IMR-90 (cell line): ENCODE measurements at regions not wholly inside any gene's neighbourhood (a gene's known extent, or its start where the extent isn't known, plus 50 kb on each side); places are given as distances from the start of the nearest gene placed in this dataset.

Experiments
- ATAC-seq: fragments of 200-7000 bp; cut with Tn5 transposase; 2 replicates; pipeline ENCODE4 v1.9.1; 2020; ENCODE audit warnings: low read depth, mild to moderate bottlenecking, moderate library complexity
- BruUV-seq: library from RNA; stranded (reverse); fragments of 400-500 nt; replicated peaks from 2 replicates; lab custom pipeline; 2021; lab: Mats Ljungman, UMichigan
- CTCF ChIA-PET: fragments of 300-600 bp; formaldehyde crosslinking; extraction: SDS; loops from one replicate; lab custom pipeline; 2021; ENCODE audit warnings: antibody characterized with exemption; lab: Yijun Ruan, JAX
- POLR2A ChIA-PET: fragments of 300-600 bp; sonication (Branson Sonifier 250); formaldehyde crosslinking; loops from one replicate; lab custom pipeline; 2022; ENCODE audit warnings: antibody characterized with exemption; ENCODE audit not compliant: unreplicated experiment; lab: Charles Lee
- DNase-seq: peaks from one replicate; pipeline ENCODE4 v3.0.0; 2013
- H2AFZ ChIP-seq: replicated peaks from 2 replicates; pipeline ENCODE3; 2013; ENCODE audit warnings: low read length, mild to moderate bottlenecking; ENCODE audit not compliant: poor library complexity
- H2AK5ac ChIP-seq: 2 replicates; pipeline ENCODE4 v1.6.1; 2013; ENCODE audit warnings: low read depth, low read length, inconsistent platforms
- H2AK9ac ChIP-seq: replicated peaks from 2 replicates; pipeline ENCODE3; 2013; ENCODE audit warnings: mild to moderate bottlenecking, low read depth, low read length, moderate library complexity; ENCODE audit not compliant: poor library complexity
- H2BK120ac ChIP-seq: 2 replicates; pipeline ENCODE4 v1.6.1; 2013; ENCODE audit warnings: low read depth, low read length, inconsistent platforms
- H2BK15ac ChIP-seq: 3 replicates; pipeline ENCODE4 v1.6.1; 2013; ENCODE audit warnings: low read depth, low read length, inconsistent platforms
- H2BK20ac ChIP-seq: 2 replicates; pipeline ENCODE4 v1.6.1; 2013; ENCODE audit warnings: low read depth, mild to moderate bottlenecking, inconsistent platforms, low read length, moderate library complexity
- H2BK5ac ChIP-seq: 2 replicates; pipeline ENCODE4 v1.6.1; 2013; ENCODE audit warnings: mild to moderate bottlenecking, low read depth, low read length, inconsistent platforms; ENCODE audit not compliant: poor library complexity, severe bottlenecking
- H3K14ac ChIP-seq: replicated peaks from 2 replicates; pipeline ENCODE4 v1.6.1; 2013; ENCODE audit warnings: low read depth, low read length, inconsistent platforms
- H3K18ac ChIP-seq: 2 replicates; pipeline ENCODE4 v1.6.1; 2013; ENCODE audit warnings: low read depth, low read length, control low read depth
- H3K23ac ChIP-seq: 2 replicates; pipeline ENCODE4 v1.6.1; 2013; ENCODE audit warnings: low read depth, low read length, inconsistent platforms
- H3K27ac ChIP-seq: 2 replicates; pipeline ENCODE4 v1.5.1; 2013; ENCODE audit warnings: mild to moderate bottlenecking, control low read depth, low read length; ENCODE audit not compliant: insufficient read depth
- H3K27me3 ChIP-seq: 2 replicates; pipeline ENCODE4 v1.6.1; 2013; ENCODE audit warnings: low read length; ENCODE audit not compliant: control insufficient read depth, insufficient read depth
- H3K36me3 ChIP-seq: 2 replicates; pipeline ENCODE4 v1.6.1; 2013; ENCODE audit warnings: low read length, mixed read lengths; ENCODE audit not compliant: control insufficient read depth, insufficient read depth
- H3K4ac ChIP-seq: 2 replicates; pipeline ENCODE4 v1.6.1; 2013; ENCODE audit warnings: low read depth, low read length, inconsistent platforms
- H3K4me1 ChIP-seq: 2 replicates; pipeline ENCODE4 v1.6.1; 2013; ENCODE audit warnings: low read length, mixed read lengths; ENCODE audit not compliant: control insufficient read depth, insufficient read depth
- H3K4me2 ChIP-seq: 2 replicates; pipeline ENCODE4 v1.6.1; 2013; ENCODE audit warnings: low read depth, mild to moderate bottlenecking, control low read depth, low read length, moderate library complexity
- H3K4me3 ChIP-seq: 2 replicates; pipeline ENCODE4 v1.5.1; 2013; ENCODE audit warnings: low read depth, mild to moderate bottlenecking, control low read depth, low read length, moderate library complexity; ENCODE audit not compliant: insufficient read depth
- H3K56ac ChIP-seq: 2 replicates; pipeline ENCODE4 v1.6.1; 2013; ENCODE audit warnings: low read length, inconsistent platforms; ENCODE audit not compliant: insufficient read depth; ENCODE audit errors: extremely low read depth
- H3K79me1 ChIP-seq, 2 experiments: 2 replicates each; pipeline ENCODE4 v1.6.1; 2013; ENCODE audit warnings: low read length in 2 of 2, inconsistent platforms in 1 of 2, low read depth in 1 of 2
- H3K9ac ChIP-seq: 2 replicates; pipeline ENCODE4 v1.6.1; 2013; ENCODE audit warnings: low read depth, low read length, control low read depth
- H3K9me1 ChIP-seq: 2 replicates; pipeline ENCODE4 v1.6.1; 2013; ENCODE audit warnings: low read length, inconsistent platforms; ENCODE audit not compliant: insufficient read depth
- H3K9me3 ChIP-seq: 2 replicates; pipeline ENCODE4 v1.6.1; 2013; ENCODE audit warnings: low read length; ENCODE audit not compliant: control insufficient read depth, insufficient read depth
- H4K20me1 ChIP-seq: 2 replicates; pipeline ENCODE4 v1.6.1; 2013; ENCODE audit warnings: low read length, inconsistent platforms; ENCODE audit not compliant: insufficient read depth
- H4K5ac ChIP-seq: 2 replicates; pipeline ENCODE4 v1.6.1; 2013; ENCODE audit warnings: mild to moderate bottlenecking, low read depth, low read length, control low read depth
- H4K8ac ChIP-seq, 2 experiments: 2 replicates each; pipeline ENCODE4 v1.6.1; 2013; ENCODE audit warnings: low read depth in 2 of 2, low read length in 2 of 2, control low read depth in 1 of 2, inconsistent platforms in 1 of 2
- H4K91ac ChIP-seq: 2 replicates; pipeline ENCODE4 v1.6.1; 2013; ENCODE audit warnings: low read depth, low read length, inconsistent platforms; ENCODE audit not compliant: insufficient read depth
- BHLHE40 ChIP-seq: fragments of 150-350 bp; IDR thresholded peaks from 2 replicates; pipeline ENCODE4 v1.6.1; 2016; ENCODE audit warnings: mild to moderate bottlenecking, low read depth, low read length
- CEBPB ChIP-seq: IDR thresholded peaks from 2 replicates; pipeline ENCODE4 v1.6.1; 2012; ENCODE audit warnings: low read depth, low read length, improper control_type of control experiment
- CHD1 ChIP-seq: IDR thresholded peaks from 2 replicates; pipeline ENCODE4 v1.6.1; 2012; ENCODE audit warnings: low read depth, low read length, improper control_type of control experiment
- ELK1 ChIP-seq: fragments of 150-350 bp; IDR thresholded peaks from 2 replicates; pipeline ENCODE4 v1.6.1; 2016; ENCODE audit warnings: low read depth, mild to moderate bottlenecking, low read length, moderate library complexity, borderline replicate concordance
- FOS ChIP-seq: fragments of 150-350 bp; IDR thresholded peaks from 2 replicates; pipeline ENCODE4 v1.6.1; 2016; ENCODE audit warnings: low read depth, low read length
- MAFK ChIP-seq: IDR thresholded peaks from 2 replicates; pipeline ENCODE4 v1.6.1; 2012; ENCODE audit warnings: low read depth, low read length, improper control_type of control experiment
- MAZ ChIP-seq: IDR thresholded peaks from 2 replicates; pipeline ENCODE4 v1.6.1; 2012; ENCODE audit warnings: low read depth, mild to moderate bottlenecking, low read length, improper control_type of control experiment, moderate library complexity, borderline replicate concordance
- NFE2L2 ChIP-seq: fragments of 150-350 bp; IDR thresholded peaks from 2 replicates; pipeline ENCODE4 v1.6.1; 2016; ENCODE audit warnings: low read depth, mild to moderate bottlenecking, low read length
- POLR2A ChIP-seq: IDR thresholded peaks from 2 replicates; pipeline ENCODE4 v1.6.1; 2012; ENCODE audit warnings: mild to moderate bottlenecking, low read depth, low read length
- RAD21 ChIP-seq: IDR thresholded peaks from 2 replicates; pipeline ENCODE4 v1.6.1; 2012; ENCODE audit warnings: low read length, improper control_type of control experiment
- RCOR1 ChIP-seq: IDR thresholded peaks from 2 replicates; pipeline ENCODE4 v1.6.1; 2012; ENCODE audit warnings: mild to moderate bottlenecking, low read length, improper control_type of control experiment; ENCODE audit not compliant: insufficient replicate concordance
- RFX5 ChIP-seq: IDR thresholded peaks from 2 replicates; pipeline ENCODE4 v1.8.0; 2012; ENCODE audit warnings: low read depth, mild to moderate bottlenecking, low read length, moderate library complexity
- SMC3 ChIP-seq: fragments of 150-350 bp; IDR thresholded peaks from 2 replicates; pipeline ENCODE4 v1.6.1; 2016; ENCODE audit warnings: low read depth, mild to moderate bottlenecking, antibody characterized with exemption, low read length, moderate library complexity
- USF2 ChIP-seq: fragments of 150-350 bp; IDR thresholded peaks from 2 replicates; pipeline ENCODE4 v1.6.1; 2017; ENCODE audit warnings: mild to moderate bottlenecking, antibody characterized with exemption, low read length, low read depth
- WGBS, 2 experiments: methylation state at CpG; one replicate each; pipeline versions ENCODE4 v1.1.5 to v1.1.7; 2013; ENCODE audit warnings: missing lambda C conversion rate in 2 of 2; ENCODE audit not compliant: insufficient read length in 1 of 2; ENCODE audit errors: extremely low coverage in 2 of 2; 5-methylcytosine and 5-hydroxymethylcytosine counted together
- dilution Hi-C: fragments of 300-500 bp; cut with HindIII; formaldehyde crosslinking; loops from one replicate; pipeline ENCODE4 v1.14.3; 2018; ENCODE audit warnings: low sequenced_read_pairs; ENCODE audit not compliant: unreplicated experiment
- in situ Hi-C: fragments of 300-500 bp; cut with MboI; formaldehyde crosslinking; loops from 3 replicates; pipeline ENCODE4 v1.14.3; 2019; ENCODE audit warnings: low sequenced_read_pairs, inconsistent platforms, mixed read lengths
- intact Hi-C: fragments of 100-400 bp; cut with micrococcal nuclease; formaldehyde crosslinking; loops from 2 replicates; pipeline ENCODE4 v1.10.0; 2022
- TF ChIP-seq, protein P1 (sequence below): conservative IDR thresholded peaks from 2 replicates; pipeline ENCODE4 v1.5.1; 2012; ENCODE audit warnings: mild to moderate bottlenecking, low read depth, low read length, improper control_type of control experiment

GRCh38 chr1:194940336-194941030 lies 1667.8 kb downstream of the KCNT2 start:
- H3K14ac ChIP-seq, result no peak overlapping the region
- ATAC-seq (no peak), DNase-seq (no peak)
- no peak overlapping the region for H3K56ac ChIP-seq
- no peak overlapping the region for H2AK5ac ChIP-seq
- H3K4me2 ChIP-seq, result no peak overlapping the region
- no peak overlapping the region for H2AFZ ChIP-seq
- no peak overlapping the region for H3K9ac ChIP-seq
- H2BK5ac ChIP-seq, result no peak overlapping the region
- intact Hi-C loops, result no loop called here
- POLR2A ChIA-PET, result no interaction called here
- H3K27me3 ChIP-seq, result no peaks in the 10 kb centered on the region
- no peak overlapping the region for H4K91ac ChIP-seq
- H2BK120ac ChIP-seq, result no peak overlapping the region
- no peak overlapping the region for H2AK9ac ChIP-seq
- no peaks in the 10 kb centered on the region for H4K20me1 ChIP-seq
- H3K4me1 ChIP-seq, result no peaks in the 10 kb centered on the region
- no TSS peak for BruUV-seq
- dilution Hi-C loops, result no loop called here
- H4K5ac ChIP-seq, result no peak overlapping the region
- no peak overlapping the region for H3K18ac ChIP-seq
- WGBS, 2 experiments, result no CpG with 5 or more reads among the region's 2 CpGs
- H3K9me1 ChIP-seq, result no peaks in the 10 kb centered on the region
- CTCF ChIA-PET, result no interaction called here
- TF ChIP-seq FOS, result no peak
- TF ChIP-seq MAFK, result no peak
- no peak for TF ChIP-seq MAZ
- TF ChIP-seq NFE2L2, result no peak
- TF ChIP-seq CEBPB, result no peak
- TF ChIP-seq, protein P1, sequence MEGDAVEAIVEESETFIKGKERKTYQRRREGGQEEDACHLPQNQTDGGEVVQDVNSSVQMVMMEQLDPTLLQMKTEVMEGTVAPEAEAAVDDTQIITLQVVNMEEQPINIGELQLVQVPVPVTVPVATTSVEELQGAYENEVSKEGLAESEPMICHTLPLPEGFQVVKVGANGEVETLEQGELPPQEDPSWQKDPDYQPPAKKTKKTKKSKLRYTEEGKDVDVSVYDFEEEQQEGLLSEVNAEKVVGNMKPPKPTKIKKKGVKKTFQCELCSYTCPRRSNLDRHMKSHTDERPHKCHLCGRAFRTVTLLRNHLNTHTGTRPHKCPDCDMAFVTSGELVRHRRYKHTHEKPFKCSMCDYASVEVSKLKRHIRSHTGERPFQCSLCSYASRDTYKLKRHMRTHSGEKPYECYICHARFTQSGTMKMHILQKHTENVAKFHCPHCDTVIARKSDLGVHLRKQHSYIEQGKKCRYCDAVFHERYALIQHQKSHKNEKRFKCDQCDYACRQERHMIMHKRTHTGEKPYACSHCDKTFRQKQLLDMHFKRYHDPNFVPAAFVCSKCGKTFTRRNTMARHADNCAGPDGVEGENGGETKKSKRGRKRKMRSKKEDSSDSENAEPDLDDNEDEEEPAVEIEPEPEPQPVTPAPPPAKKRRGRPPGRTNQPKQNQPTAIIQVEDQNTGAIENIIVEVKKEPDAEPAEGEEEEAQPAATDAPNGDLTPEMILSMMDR, result no peak
- no peak for TF ChIP-seq CHD1
- TF ChIP-seq USF2, result no peak
- no peak for TF ChIP-seq ELK1
- TF ChIP-seq POLR2A, result no peak
- TF ChIP-seq RCOR1, result no peak
- no peak for TF ChIP-seq RFX5
- no peak for TF ChIP-seq BHLHE40
- TF ChIP-seq SMC3, result no peak
- no peak for TF ChIP-seq RAD21
- no peak overlapping the region for H2BK15ac ChIP-seq
- no peak overlapping the region for H3K27ac ChIP-seq
- H2BK20ac ChIP-seq, result no peak overlapping the region
- in situ Hi-C loops, result no loop called here
- no peak overlapping the region for H4K8ac ChIP-seq
- no peak overlapping the region for H3K23ac ChIP-seq
- no peaks in the 10 kb centered on the region for H3K9me3 ChIP-seq
- no peak overlapping the region for H3K4ac ChIP-seq
- H3K36me3 ChIP-seq, result no peaks in the 10 kb centered on the region
- no peak overlapping the region for H3K4me3 ChIP-seq
- no peaks in the 10 kb centered on the region for H3K79me1 ChIP-seq
